DMS153 treated with DMSO at 0.1 percent for 48 hours (cell line): ENCODE measurements at regions not wholly inside any gene's neighbourhood (a gene's known extent, or its start where the extent isn't known, plus 50 kb on each side); places are given as distances from the start of the nearest gene placed in this dataset.
A peak's percentile ranks its signal among the peaks of the same experiment; 100 is the strongest.

Source experiments
- DNase-seq: peaks from one replicate; lab custom pipeline; 2025; ENCODE audit not compliant: unreplicated experiment; lab: John Stamatoyannopoulos, UW

DNA sequence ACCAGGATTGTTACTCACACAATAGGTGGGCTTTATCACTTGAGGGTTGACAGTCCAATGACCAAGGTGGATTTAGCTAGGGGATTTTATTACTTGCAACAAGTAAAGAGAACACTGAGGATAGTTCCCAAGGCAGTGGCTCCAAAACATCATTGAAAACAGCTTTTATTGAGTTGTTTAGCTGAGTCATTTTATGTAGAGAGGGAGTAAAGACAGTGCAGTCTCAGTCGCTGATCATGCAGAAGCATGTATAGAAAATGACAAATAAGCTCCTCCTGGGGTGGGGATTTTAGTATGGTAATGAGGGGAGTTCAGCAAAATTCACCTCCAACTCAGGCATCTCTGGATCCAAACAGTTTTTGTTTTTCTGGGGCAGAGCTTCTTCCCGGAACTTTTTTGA lies 163.0 kb upstream of the CCDC179 start:
- no peak for DNase-seq

DNA sequence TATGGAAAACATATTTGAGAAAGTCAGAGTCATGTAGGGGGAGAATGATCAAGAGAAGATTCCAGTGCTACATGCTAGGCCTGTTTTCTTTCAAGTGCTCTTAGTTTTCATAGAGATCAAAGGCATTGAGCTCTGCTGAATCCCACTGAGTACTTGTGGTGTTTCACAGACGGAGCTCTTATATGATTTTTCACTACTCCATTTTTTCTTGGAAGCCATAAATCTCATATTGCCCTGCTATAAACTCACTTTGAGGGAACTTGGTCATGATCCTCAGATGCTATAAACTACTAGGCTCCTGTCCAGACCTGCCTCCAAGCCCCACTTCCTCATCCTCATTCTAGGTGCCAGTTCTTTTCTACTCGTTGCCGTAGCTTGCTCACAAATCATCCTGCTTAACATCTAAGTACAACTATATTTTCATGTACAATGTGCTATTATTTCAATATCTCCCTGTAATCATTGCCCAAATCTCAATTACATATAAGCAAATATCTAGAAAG lies 180.8 kb upstream of the CCDC179 start:
- DNase-seq = no peak

- DNase-seq = no peak
Observed at GRCh38 chr11:23058656-23059055, 198.4 kb upstream of the CCDC179 start.

DNA sequence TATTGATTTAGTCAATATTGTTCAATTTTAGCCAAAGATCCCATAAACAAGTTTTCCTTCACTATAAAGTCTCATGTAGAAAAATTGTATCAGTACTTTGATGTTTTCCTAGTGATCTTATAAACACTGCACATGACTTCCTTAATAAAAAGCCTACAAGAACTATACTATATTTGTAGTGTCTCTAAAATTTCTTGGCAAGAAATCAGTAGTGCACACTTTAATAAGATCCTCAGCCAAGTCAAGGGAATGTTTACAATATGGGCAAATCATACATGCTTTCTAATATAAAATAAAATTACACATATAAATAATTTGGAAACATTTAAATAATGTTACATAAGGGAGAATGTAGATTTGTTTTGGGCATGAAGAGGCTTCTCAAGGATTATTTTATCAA lies 203.0 kb upstream of the CCDC179 start:
- DNase-seq = no peak

GRCh38 chr11:23078289-23078971 lies 218.2 kb upstream of the CCDC179 start:
- no peak for DNase-seq

DNA sequence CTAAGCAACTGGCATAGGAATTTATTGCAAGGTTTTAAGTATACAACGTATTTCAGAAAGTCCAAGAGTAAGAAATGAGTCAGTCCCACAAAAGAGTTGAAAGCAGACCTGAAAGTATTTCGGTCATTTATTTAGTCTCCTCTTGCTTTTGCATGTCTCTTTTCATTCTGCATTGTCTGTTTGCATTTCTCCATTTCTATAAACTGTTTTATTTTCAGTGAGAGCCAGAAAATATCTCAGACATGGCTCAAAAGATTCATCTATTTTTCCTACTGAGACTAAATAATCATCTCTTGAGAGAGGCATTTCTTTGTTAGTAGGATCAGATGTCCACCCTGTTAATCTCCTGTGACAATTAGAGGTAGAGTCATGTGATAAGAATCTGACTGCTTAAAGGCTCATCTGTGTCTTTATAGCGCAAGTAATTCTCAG lies 219.1 kb upstream of the CCDC179 start:
- DNase-seq = no peak

DNA sequence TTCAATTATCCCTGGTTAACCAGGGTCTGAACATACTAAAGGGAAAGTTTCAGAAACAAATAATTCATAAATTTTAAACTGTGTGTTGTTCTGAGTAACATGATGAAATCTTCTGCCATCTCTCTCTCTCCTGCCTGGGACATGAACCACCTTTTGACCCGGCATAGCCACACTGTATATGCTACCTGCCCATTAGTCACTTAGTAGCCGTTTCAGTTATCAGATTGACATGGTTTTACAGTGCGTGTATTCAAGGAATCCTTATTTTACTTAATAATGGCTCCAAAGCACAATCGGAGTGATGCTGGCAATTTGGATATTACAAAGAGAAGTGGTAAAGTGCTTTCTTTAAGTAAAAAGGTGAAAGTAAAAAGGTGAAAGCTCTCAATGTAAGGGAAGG lies 227.1 kb upstream of the CCDC179 start:
- no peak for DNase-seq

DNA sequence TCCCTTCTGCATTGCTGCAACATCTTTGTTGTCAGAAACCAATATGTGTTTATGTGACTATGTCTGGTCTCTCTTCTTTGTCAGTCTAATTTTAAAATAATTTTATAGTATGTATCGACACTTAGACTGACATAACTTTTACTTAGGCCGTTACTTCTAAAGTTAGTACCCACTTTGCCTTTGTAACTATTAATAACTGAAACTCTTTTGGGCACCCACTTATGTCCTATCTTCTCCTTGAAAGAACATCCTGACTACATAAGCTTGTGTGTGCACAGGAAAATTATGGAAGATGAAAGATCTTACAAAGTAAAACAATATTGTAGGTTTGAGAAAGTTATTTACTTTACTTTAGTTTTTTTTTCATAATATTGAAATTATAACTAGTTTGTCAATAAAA lies 230.4 kb upstream of the CCDC179 start:
- DNase-seq = no peak

DNA sequence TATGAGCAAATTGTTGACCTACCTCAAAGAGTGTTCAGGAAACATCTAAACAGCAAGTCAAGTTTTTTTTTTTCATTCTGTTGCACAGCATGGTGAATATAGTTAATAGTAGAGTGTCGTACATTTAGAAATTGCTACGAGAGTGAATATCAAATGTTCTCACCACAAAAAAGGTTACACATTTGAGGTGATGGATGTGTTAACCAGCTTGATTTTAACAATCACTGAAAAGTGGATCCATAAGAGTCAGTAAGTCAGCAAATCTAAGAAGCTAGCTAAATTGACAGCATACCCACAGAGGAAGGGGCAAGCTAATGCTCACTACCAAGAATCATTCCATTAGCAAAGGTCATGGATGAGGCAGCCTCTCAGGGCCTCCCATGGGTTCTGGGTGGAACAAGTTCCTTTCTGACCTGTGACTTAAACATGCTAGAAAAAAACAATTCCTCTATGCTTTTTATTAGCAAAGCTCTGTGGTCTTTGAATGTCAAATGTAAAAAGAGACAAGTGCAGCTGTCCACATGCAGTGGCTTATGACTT lies 235.4 kb upstream of the CCDC179 start:
- DNase-seq = no peak

DNA sequence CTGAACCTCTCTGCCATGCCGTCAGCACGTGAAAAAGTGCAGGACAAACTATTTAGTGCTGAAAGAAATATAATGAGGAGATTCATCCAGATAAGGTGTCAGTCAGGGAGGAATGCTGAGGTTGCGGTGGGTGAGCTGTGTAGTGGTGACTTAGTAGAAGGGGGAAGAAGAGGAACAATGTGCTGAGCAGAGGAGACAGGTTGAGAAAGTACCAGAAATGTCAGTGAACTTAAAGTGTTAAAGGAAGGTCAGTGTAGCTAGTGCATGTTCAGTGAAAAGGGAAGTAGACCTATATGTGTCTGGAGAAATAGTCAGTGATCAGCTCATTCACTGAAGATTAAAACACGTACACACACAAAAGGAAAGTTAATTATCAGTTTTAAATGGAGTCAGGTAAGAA lies 237.6 kb upstream of the CCDC179 start:
- DNase-seq = no peak

- no peak for DNase-seq
Observed at GRCh38 chr11:23099256-23099655, 239.0 kb upstream of the CCDC179 start.

- DNase-seq = no peak
Observed at GRCh38 chr11:23100726-23101125, 240.5 kb upstream of the CCDC179 start.

GRCh38 chr11:23103416-23103815 lies 243.1 kb upstream of the CCDC179 start:
- no peak for DNase-seq

GRCh38 chr11:23111527-23111926 lies 251.3 kb upstream of the CCDC179 start:
- DNase-seq = no peak

DNA sequence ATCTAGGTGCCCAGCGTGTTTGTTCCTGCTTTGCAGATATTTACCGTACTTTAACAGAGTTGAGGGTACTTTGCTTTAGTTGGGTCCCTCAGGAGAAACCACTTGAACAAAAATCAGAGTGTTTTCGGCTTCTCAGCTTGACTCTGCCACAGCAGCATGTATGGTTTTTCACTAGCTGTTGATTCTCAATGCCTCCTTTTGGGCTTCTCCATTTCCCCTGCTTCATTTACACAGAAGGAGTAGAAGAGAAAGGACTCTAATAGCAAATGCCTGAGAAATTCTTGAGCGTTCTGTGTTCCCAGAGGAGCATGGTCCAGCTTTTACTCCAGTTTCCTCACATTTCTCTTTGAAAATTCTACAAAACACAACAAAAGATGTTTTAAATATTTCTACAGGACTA lies 252.1 kb upstream of the CCDC179 start:
- no peak for DNase-seq

DNA sequence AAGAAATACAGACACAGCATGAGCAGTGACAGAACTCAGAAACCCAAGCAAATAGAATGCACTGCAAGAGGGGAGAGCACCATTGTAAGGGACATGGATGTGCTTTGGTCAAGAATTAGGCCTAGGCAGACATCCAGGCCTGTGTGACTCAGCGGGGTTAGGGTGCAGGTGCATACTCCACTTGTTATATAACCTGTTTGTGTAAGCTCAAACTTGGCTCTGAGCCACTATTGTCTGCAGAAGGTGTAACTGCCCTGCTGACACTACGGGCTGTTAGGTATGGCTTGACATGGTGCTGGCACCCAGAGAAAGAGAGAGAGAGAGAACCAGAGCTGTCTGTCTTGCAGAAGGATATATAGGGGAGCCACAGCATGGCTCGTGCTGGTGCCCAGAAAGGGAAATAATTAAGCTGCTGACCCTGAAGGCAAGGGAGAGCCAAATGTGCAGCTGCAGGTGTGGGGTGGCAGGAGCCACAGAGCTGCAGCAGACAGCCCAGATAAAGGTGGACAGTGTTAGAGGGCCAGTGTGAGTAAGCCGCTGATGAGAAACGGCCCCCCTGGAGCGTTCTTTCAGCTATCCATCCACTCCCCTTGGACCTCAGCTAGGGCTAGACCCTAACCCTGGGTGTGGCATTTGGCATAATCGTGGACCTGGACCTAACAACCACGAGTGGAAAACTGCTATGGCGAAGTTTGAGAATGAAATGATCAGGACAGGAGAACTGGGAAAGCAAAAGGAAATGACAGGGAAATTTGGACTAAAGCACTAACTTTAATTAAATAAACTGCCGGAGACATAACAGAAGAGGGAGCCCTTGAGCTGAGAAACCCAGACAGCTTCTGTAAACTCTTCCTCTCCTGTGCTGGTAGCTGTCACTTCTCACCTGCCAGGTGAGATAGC lies 253.0 kb upstream of the CCDC179 start:
- peak; percentile 80 for DNase-seq

DNA sequence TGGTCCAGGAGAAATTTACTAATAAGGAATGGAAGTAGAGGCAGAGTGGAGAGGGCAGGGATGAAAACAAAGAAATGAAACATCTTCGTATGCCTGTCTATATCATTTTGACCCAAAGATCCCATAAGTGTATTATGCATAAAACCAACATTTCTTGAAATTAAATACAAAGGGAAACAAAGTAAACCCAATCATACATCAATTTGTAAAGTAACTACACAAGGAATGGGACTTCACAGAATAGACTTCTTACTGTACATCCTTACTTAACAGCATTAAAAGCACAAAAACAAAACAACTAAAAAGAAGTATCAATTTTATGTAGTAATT lies 253.6 kb upstream of the CCDC179 start:
- no peak for DNase-seq

DNA sequence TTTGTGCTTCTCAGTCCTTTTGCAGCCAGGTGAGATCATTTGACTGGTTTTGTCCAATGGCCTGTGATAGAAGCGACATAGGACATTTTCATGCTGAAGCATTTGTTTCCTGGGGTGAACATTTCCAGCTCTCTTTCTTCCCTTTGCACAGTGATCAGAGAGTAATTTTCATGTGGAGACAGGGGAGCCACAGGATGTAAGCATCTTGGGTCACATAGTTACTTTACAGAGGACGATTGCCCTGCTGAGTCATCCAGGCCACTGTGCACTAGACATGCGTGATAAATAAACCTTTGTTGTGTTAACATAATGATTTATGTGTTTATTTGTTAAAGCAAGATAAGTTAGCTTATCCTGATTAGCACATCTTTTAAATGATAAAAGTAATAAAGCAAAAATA lies 263.5 kb upstream of the CCDC179 start:
- no peak for DNase-seq

DNA sequence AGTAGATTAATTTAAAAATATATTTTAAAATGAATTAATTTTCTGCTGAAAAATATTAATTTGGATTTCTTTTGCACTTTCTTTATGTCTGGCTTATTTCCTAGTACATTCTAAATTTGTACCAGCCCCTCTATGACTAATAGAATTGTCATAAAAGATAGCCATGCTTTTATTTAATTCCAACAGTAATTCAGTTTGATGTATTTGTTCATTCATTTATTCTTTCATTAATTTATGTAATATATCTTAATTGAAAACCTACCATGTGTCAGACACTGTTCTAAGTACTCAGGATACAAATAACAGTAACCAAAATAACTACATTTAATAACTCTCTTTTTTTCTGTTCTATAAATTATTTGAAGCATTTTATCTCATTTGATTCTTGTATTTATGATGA lies 264.0 kb upstream of the CCDC179 start:
- DNase-seq = no peak

GRCh38 chr11:23124996-23125395 lies 264.7 kb upstream of the CCDC179 start:
- DNase-seq = peak; percentile 10

GRCh38 chr11:23127706-23128105 lies 267.4 kb upstream of the CCDC179 start:
- DNase-seq = peak; percentile 11

GRCh38 chr11:23134627-23135026 lies 274.4 kb upstream of the CCDC179 start:
- no peak for DNase-seq
